IMR-90 (cell line): ENCODE measurements at regions not wholly inside any gene's neighbourhood (a gene's known extent, or its start where the extent isn't known, plus 50 kb on each side); places are given as distances from the start of the nearest gene placed in this dataset.
A peak's percentile ranks its signal among the peaks of the same experiment; 100 is the strongest.

ENCODE experiments used
- ATAC-seq: fragments of 200-7000 bp; cut with Tn5 transposase; 2 replicates; pipeline ENCODE4 v1.9.1; 2020; ENCODE audit warnings: low read depth, mild to moderate bottlenecking, moderate library complexity
- BruUV-seq: library from RNA; stranded (reverse); fragments of 400-500 nt; replicated peaks from 2 replicates; lab custom pipeline; 2021; lab: Mats Ljungman, UMichigan
- CTCF ChIA-PET: fragments of 300-600 bp; formaldehyde crosslinking; extraction: SDS; loops from one replicate; lab custom pipeline; 2021; ENCODE audit warnings: antibody characterized with exemption; lab: Yijun Ruan, JAX
- POLR2A ChIA-PET: fragments of 300-600 bp; sonication (Branson Sonifier 250); formaldehyde crosslinking; loops from one replicate; lab custom pipeline; 2022; ENCODE audit warnings: antibody characterized with exemption; ENCODE audit not compliant: unreplicated experiment; lab: Charles Lee
- DNase-seq: peaks from one replicate; pipeline ENCODE4 v3.0.0; 2013
- H2AFZ ChIP-seq: replicated peaks from 2 replicates; pipeline ENCODE3; 2013; ENCODE audit warnings: low read length, mild to moderate bottlenecking; ENCODE audit not compliant: poor library complexity
- H2AK5ac ChIP-seq: 2 replicates; pipeline ENCODE4 v1.6.1; 2013; ENCODE audit warnings: low read depth, low read length, inconsistent platforms
- H2AK9ac ChIP-seq: replicated peaks from 2 replicates; pipeline ENCODE3; 2013; ENCODE audit warnings: mild to moderate bottlenecking, low read depth, low read length, moderate library complexity; ENCODE audit not compliant: poor library complexity
- H2BK120ac ChIP-seq: 2 replicates; pipeline ENCODE4 v1.6.1; 2013; ENCODE audit warnings: low read depth, low read length, inconsistent platforms
- H2BK15ac ChIP-seq: 3 replicates; pipeline ENCODE4 v1.6.1; 2013; ENCODE audit warnings: low read depth, low read length, inconsistent platforms
- H2BK20ac ChIP-seq: 2 replicates; pipeline ENCODE4 v1.6.1; 2013; ENCODE audit warnings: low read depth, mild to moderate bottlenecking, inconsistent platforms, low read length, moderate library complexity
- H2BK5ac ChIP-seq: 2 replicates; pipeline ENCODE4 v1.6.1; 2013; ENCODE audit warnings: mild to moderate bottlenecking, low read depth, low read length, inconsistent platforms; ENCODE audit not compliant: poor library complexity, severe bottlenecking
- H3K14ac ChIP-seq: replicated peaks from 2 replicates; pipeline ENCODE4 v1.6.1; 2013; ENCODE audit warnings: low read depth, low read length, inconsistent platforms
- H3K18ac ChIP-seq: 2 replicates; pipeline ENCODE4 v1.6.1; 2013; ENCODE audit warnings: low read depth, low read length, control low read depth
- H3K23ac ChIP-seq: 2 replicates; pipeline ENCODE4 v1.6.1; 2013; ENCODE audit warnings: low read depth, low read length, inconsistent platforms
- H3K27ac ChIP-seq: 2 replicates; pipeline ENCODE4 v1.5.1; 2013; ENCODE audit warnings: mild to moderate bottlenecking, control low read depth, low read length; ENCODE audit not compliant: insufficient read depth
- H3K27me3 ChIP-seq: 2 replicates; pipeline ENCODE4 v1.6.1; 2013; ENCODE audit warnings: low read length; ENCODE audit not compliant: control insufficient read depth, insufficient read depth
- H3K36me3 ChIP-seq: 2 replicates; pipeline ENCODE4 v1.6.1; 2013; ENCODE audit warnings: low read length, mixed read lengths; ENCODE audit not compliant: control insufficient read depth, insufficient read depth
- H3K4ac ChIP-seq: 2 replicates; pipeline ENCODE4 v1.6.1; 2013; ENCODE audit warnings: low read depth, low read length, inconsistent platforms
- H3K4me1 ChIP-seq: 2 replicates; pipeline ENCODE4 v1.6.1; 2013; ENCODE audit warnings: low read length, mixed read lengths; ENCODE audit not compliant: control insufficient read depth, insufficient read depth
- H3K4me2 ChIP-seq: 2 replicates; pipeline ENCODE4 v1.6.1; 2013; ENCODE audit warnings: low read depth, mild to moderate bottlenecking, control low read depth, low read length, moderate library complexity
- H3K4me3 ChIP-seq: 2 replicates; pipeline ENCODE4 v1.5.1; 2013; ENCODE audit warnings: low read depth, mild to moderate bottlenecking, control low read depth, low read length, moderate library complexity; ENCODE audit not compliant: insufficient read depth
- H3K56ac ChIP-seq: 2 replicates; pipeline ENCODE4 v1.6.1; 2013; ENCODE audit warnings: low read length, inconsistent platforms; ENCODE audit not compliant: insufficient read depth; ENCODE audit errors: extremely low read depth
- H3K79me1 ChIP-seq, 2 experiments: 2 replicates each; pipeline ENCODE4 v1.6.1; 2013; ENCODE audit warnings: low read length in 2 of 2, inconsistent platforms in 1 of 2, low read depth in 1 of 2
- H3K9ac ChIP-seq: 2 replicates; pipeline ENCODE4 v1.6.1; 2013; ENCODE audit warnings: low read depth, low read length, control low read depth
- H3K9me1 ChIP-seq: 2 replicates; pipeline ENCODE4 v1.6.1; 2013; ENCODE audit warnings: low read length, inconsistent platforms; ENCODE audit not compliant: insufficient read depth
- H3K9me3 ChIP-seq: 2 replicates; pipeline ENCODE4 v1.6.1; 2013; ENCODE audit warnings: low read length; ENCODE audit not compliant: control insufficient read depth, insufficient read depth
- H4K20me1 ChIP-seq: 2 replicates; pipeline ENCODE4 v1.6.1; 2013; ENCODE audit warnings: low read length, inconsistent platforms; ENCODE audit not compliant: insufficient read depth
- H4K5ac ChIP-seq: 2 replicates; pipeline ENCODE4 v1.6.1; 2013; ENCODE audit warnings: mild to moderate bottlenecking, low read depth, low read length, control low read depth
- H4K8ac ChIP-seq, 2 experiments: 2 replicates each; pipeline ENCODE4 v1.6.1; 2013; ENCODE audit warnings: low read depth in 2 of 2, low read length in 2 of 2, control low read depth in 1 of 2, inconsistent platforms in 1 of 2
- H4K91ac ChIP-seq: 2 replicates; pipeline ENCODE4 v1.6.1; 2013; ENCODE audit warnings: low read depth, low read length, inconsistent platforms; ENCODE audit not compliant: insufficient read depth
- CEBPB ChIP-seq: IDR thresholded peaks from 2 replicates; pipeline ENCODE4 v1.6.1; 2012; ENCODE audit warnings: low read depth, low read length, improper control_type of control experiment
- CHD1 ChIP-seq: IDR thresholded peaks from 2 replicates; pipeline ENCODE4 v1.6.1; 2012; ENCODE audit warnings: low read depth, low read length, improper control_type of control experiment
- ELK1 ChIP-seq: fragments of 150-350 bp; IDR thresholded peaks from 2 replicates; pipeline ENCODE4 v1.6.1; 2016; ENCODE audit warnings: low read depth, mild to moderate bottlenecking, low read length, moderate library complexity, borderline replicate concordance
- MAZ ChIP-seq: IDR thresholded peaks from 2 replicates; pipeline ENCODE4 v1.6.1; 2012; ENCODE audit warnings: low read depth, mild to moderate bottlenecking, low read length, improper control_type of control experiment, moderate library complexity, borderline replicate concordance
- MXI1 ChIP-seq: IDR thresholded peaks from 2 replicates; pipeline ENCODE4 v1.6.1; 2012; ENCODE audit warnings: low read depth, mild to moderate bottlenecking, low read length, moderate library complexity, borderline replicate concordance
- NFE2L2 ChIP-seq: fragments of 150-350 bp; IDR thresholded peaks from 2 replicates; pipeline ENCODE4 v1.6.1; 2016; ENCODE audit warnings: low read depth, mild to moderate bottlenecking, low read length
- POLR2A ChIP-seq: IDR thresholded peaks from 2 replicates; pipeline ENCODE4 v1.6.1; 2012; ENCODE audit warnings: mild to moderate bottlenecking, low read depth, low read length
- RFX5 ChIP-seq: IDR thresholded peaks from 2 replicates; pipeline ENCODE4 v1.8.0; 2012; ENCODE audit warnings: low read depth, mild to moderate bottlenecking, low read length, moderate library complexity
- USF2 ChIP-seq: fragments of 150-350 bp; IDR thresholded peaks from 2 replicates; pipeline ENCODE4 v1.6.1; 2017; ENCODE audit warnings: mild to moderate bottlenecking, antibody characterized with exemption, low read length, low read depth
- WGBS, 2 experiments: methylation state at CpG; one replicate each; pipeline versions ENCODE4 v1.1.5 to v1.1.7; 2013; ENCODE audit warnings: missing lambda C conversion rate in 2 of 2; ENCODE audit not compliant: insufficient read length in 1 of 2; ENCODE audit errors: extremely low coverage in 2 of 2; 5-methylcytosine and 5-hydroxymethylcytosine counted together
- dilution Hi-C: fragments of 300-500 bp; cut with HindIII; formaldehyde crosslinking; loops from one replicate; pipeline ENCODE4 v1.14.3; 2018; ENCODE audit warnings: low sequenced_read_pairs; ENCODE audit not compliant: unreplicated experiment
- in situ Hi-C: fragments of 300-500 bp; cut with MboI; formaldehyde crosslinking; loops from 3 replicates; pipeline ENCODE4 v1.14.3; 2019; ENCODE audit warnings: low sequenced_read_pairs, inconsistent platforms, mixed read lengths
- intact Hi-C: fragments of 100-400 bp; cut with micrococcal nuclease; formaldehyde crosslinking; loops from 2 replicates; pipeline ENCODE4 v1.10.0; 2022

- TF ChIP-seq MAZ (no peak), RFX5 (no peak), USF2 (no peak), ELK1 (no peak), CHD1 (no peak), POLR2A (no peak), CEBPB (no peak), MXI1 (no peak), NFE2L2 (no peak)
- WGBS, 2 experiments, result 19% methylated on average over 5 of the region's 18 CpGs; no CpG with 5 or more reads in 1 of the 2 experiments
- no peak overlapping the region for H3K4me3 ChIP-seq
- H3K56ac ChIP-seq, result no peak overlapping the region
- no peak overlapping the region for H2BK20ac ChIP-seq
- H2AFZ ChIP-seq, result no peak overlapping the region
- H2AK9ac ChIP-seq, result no peak overlapping the region
- ChIA-PET POLR2A (no interaction called here), CTCF (no interaction called here)
- BruUV-seq, result no TSS peak
- no peaks in the 10 kb centered on the region for H3K9me1 ChIP-seq
- in situ Hi-C loops, result no loop called here
- no peak overlapping the region for H3K14ac ChIP-seq
- dilution Hi-C loops, result no loop called here
- no peaks in the 10 kb centered on the region for H3K4me1 ChIP-seq
- H2BK15ac ChIP-seq, result no peak overlapping the region
- no peak overlapping the region for H3K4ac ChIP-seq
- H3K9me3 ChIP-seq, result no peaks in the 10 kb centered on the region
- no peaks in the 10 kb centered on the region for H4K20me1 ChIP-seq
- H4K5ac ChIP-seq, result no peak overlapping the region
- DNase-seq, result peak; percentile 36
- no peak overlapping the region for H2BK5ac ChIP-seq
- H4K8ac ChIP-seq, result no peak overlapping the region
- no peaks in the 10 kb centered on the region for H3K79me1 ChIP-seq
- no peak overlapping the region for H2AK5ac ChIP-seq
- no peak overlapping the region for H3K27ac ChIP-seq
- intact Hi-C loops, result no loop called here
- no peaks in the 10 kb centered on the region for H3K36me3 ChIP-seq
- H3K23ac ChIP-seq, result no peak overlapping the region
- no peak overlapping the region for H3K9ac ChIP-seq
- no peak overlapping the region for H2BK120ac ChIP-seq
- H4K91ac ChIP-seq, result no peak overlapping the region
- H3K18ac ChIP-seq, result no peak overlapping the region
- peaks cover 7% of the 10 kb centered on the region for H3K27me3 ChIP-seq
- H3K4me2 ChIP-seq, result no peak overlapping the region
- 0 out of 2 replicates have a peak, but pooled peaks have one; percentile 29 for ATAC-seq
These were observed 200.0 kb downstream of the MELK start for GRCh38 chr9:36772449-36773403.
